Embryonic facial prominence (tissue), 1 donor: ENCODE measurements at regions not wholly inside any gene's neighbourhood (a gene's known extent, or its start where the extent isn't known, plus 50 kb on each side); places are given as distances from the start of the nearest gene placed in this dataset.

Experiments
- DNase-seq: peaks from one replicate; pipeline ENCODE4 v3.0.0-alpha.2; 2016; ENCODE audit errors: extremely low spot score

DNA sequence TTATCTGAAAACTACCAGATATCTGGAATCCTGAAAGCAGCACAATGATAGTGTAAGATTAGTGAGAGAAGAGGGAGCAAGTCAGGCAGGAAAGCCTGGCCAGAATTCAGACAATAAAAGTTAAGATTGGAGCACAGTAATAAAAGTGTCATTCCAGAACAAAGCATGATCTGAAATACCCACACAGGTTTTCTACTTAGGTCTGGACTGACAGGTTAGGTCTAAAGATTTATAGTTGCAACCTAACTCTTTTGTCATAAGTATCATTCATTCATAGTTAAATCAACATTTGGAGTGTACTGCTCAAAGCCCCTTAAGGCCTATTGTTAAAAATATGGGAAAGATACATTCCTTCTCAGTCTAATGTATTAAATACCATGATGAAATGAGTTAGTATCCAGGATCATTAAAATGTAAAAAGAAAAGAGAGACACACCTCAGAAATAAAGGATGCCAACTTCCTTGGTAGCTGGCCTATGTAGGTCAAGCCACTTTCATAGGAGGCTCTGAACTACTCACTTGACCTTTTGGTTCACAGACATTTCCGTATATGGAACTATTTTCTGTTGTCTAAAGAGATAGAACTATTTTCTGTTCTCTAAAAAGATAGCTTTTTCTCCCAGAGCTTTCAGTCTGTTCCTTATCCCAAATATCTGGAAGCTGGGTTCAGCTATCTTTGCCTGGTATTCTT, 105.2 kb downstream of the FAS start:
- no peak for DNase-seq

DNA sequence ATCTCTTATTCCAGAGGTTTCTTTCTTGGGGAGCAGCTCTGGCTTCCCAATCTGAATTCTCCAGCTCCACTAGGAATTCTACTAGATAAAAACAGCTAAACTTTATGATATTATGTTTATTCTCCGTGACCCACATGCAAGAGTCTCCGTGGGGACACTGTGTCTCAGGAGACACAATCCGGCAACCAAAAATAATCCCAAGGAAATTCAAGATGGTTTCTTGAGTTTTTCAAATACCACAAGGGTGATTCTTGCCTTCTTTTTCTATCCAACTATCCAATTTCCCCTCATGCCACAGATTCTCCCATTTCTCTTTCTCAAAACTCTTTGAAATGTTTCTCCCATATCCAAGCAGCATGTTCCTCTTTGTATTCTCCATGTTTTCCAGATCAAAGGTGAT, 103.1 kb downstream of the FAS start:
- no peak for DNase-seq

DNA sequence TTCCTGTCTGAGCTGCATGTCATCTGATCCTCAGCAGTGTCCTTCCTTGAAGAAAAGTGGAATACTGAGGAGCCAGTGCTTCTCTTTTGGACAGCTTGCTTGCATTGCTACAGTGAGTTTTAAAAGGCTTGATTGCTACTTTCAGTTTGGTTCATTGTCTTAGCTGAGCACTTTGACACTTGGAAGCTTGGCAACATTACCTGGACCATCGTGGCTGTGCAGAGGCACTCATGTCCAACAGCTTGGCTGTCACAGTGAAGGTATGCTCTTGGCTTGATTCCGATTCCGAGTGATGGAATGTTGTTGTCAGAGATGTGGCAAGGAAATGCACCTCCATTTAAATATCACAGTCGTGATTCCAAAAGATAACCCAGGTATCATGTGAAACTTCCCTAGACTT, 102.4 kb downstream of the FAS start:
- no peak for DNase-seq

DNA sequence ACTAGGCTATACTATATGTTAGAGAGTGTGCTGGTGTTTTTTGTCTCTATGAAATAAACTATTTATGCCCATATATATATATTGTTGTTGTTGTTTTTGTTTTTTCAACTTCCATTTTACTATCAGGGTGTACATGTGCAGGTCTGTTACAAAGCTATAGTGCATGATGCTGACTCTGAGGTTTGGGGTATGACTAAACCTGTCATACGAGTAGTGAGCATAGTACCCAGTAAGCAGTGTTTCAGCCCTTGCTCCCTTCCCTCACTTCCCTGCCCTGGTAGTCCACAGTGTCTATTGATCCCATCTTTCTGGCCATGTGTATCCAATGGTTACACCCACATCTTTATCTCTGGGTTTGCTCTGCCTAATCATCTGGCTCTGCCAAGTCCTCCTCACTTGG, 101.8 kb downstream of the FAS start:
- no peak for DNase-seq

DNA sequence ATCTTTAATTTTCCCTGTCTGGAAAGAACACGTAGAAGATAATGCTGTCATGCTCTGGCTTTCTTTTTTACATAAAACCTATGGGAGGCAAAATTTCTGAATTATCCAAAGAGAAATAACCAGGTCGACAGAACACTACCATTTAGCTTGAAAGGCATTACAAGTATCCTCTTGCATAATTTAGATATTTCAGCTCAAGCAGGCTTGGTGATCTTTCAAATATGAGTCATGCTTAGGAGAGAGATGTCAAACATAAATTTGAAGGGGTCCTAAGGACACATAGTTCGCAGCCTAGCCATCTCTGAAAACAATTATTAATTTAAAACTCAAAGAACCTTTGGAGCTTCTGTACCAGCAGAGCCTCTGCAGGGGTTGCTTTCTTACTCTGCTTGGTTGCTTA, 100.9 kb downstream of the FAS start:
- no peak for DNase-seq

DNA sequence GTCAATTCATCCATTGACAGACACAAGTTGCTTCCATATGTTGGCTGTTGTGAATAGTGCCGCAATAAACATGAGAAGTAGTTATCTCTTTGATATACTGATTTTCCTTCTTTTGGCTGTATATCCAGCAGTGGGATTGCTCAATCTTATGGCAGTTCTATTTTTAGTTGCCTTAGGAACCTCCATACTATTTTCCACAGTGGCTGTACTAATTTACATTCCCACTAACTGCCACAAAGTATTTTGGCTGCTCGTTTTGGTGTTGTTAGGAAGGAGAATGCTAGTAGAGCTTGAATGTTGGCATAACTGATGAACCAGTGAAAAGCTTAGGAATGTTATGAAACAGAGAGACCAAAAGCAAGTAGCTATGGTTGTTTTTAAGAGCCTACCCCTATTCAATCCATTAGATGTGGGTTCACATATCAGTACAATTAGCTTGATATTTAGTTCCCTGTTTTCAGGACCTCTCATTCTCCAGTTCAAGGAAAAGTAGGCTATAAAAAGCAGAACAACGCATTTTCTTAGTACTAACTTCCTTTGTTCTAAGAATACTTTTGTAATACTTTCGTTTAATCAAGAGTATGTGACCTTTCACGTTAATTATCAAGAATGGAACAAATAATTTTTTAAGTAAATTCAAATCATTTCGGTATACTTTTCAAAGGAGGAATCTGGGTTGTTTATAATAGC, 100.3 kb downstream of the FAS start:
- no peak for DNase-seq

DNA sequence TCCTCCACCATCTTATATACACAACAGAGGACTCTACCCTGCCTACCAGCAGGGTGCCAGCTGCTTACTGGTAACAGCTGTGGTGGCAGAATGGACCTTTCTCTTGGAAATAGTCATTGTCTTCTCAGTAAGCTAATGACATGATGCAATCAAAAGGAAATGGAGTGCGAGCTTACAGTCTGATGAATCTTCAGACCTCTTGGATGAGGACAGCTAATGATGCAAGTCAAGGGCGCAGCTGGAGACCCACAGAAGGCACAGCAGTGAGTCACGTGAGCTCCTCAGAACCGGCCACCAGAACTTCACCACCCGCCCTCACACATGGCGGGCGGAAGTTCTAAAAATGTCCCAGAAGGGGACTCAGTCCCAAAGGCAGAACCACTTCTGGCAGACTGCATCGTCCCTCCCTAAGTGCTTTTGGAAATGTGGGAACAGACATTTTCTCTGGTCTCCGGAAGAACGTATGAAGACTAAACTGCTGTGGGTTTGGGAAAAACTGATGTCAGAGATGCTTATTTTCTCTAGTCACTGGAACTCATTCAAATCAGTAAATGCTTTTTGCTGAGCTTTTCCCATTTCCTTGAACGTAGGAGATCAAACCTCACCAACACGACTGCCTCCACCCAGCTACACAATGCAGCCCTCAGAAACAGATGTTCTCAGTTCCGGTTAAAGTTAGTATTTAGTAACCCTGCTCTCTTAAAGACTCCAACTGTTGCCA, 96.4 kb downstream of the FAS start:
- DNase-seq, result peak; percentile 29

DNA sequence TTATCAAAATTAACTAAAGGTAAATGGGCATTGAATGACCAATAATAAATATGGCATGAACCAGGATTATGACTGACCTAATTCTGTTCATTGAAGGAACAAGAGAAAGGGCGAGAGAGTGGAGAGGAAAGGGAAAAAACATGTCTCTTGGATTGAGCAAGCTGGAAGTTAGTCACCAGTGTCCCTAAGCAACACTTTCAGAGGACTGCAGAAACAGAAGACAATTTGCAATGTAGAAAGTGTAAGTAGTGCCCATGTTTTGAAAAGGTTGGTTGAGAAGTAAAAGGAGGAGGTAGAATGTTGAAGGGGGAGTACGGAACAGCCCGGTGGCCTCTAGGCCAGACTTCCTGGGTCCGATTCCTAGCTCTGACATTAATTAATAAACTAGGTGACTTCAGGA, 94.6 kb downstream of the FAS start:
- DNase-seq, result no peak

DNA sequence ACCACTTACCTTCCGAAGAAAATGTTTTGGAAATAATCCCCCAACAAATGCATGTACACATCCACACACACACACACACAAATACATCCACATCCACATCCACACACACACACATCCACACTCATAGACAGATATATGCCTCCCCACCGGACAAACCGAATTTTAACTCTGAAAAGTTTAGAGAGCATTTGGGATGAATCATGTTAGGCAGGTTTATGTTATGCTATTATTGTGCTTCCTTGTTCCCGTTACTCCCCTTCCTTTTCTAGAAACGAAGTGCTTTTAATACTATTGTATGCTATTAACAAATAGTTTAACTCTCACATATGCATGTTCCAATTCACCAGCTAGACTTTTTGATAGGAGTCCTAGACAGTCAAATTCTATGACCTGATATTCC, 91.5 kb downstream of the FAS start:
- DNase-seq, result no peak

DNA sequence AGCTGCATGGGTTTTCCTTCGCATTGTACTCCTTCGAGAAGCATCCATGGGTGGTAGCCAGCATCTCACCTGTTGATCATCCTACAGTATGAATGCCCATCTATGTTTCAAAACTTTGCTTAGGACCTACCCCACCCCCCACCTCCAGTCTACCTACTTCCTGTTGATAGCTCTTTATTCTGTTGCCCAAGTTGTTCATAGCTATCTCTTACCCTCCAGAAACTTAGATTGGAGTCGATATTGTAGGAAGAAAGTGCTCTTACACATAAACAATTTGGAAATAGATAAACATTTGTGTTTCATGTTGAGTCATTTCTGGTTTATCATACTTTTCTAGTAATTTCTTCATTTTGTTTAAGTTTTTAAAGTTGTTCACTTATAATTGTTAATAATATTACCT, 90.1 kb downstream of the FAS start:
- DNase-seq, result no peak

DNA sequence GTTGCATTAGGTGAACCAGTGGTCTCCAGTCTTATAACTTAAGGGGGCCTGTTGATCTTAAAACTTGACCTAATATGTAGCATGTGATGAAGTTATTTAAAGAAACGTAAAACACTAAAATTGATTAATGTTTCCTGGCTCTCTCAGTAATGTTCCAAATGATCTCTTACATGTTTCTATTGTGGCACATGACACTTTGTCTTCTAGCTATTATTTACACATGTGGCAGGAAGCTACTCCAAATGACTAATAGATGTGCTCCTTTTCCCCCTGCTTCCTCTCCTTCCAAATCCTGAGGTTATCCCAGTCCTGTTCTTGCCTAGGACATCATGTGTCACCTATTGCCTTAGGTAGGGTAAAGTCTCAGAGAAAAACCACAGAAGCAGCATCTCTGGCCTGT, 89.4 kb downstream of the FAS start:
- DNase-seq, result no peak

DNA sequence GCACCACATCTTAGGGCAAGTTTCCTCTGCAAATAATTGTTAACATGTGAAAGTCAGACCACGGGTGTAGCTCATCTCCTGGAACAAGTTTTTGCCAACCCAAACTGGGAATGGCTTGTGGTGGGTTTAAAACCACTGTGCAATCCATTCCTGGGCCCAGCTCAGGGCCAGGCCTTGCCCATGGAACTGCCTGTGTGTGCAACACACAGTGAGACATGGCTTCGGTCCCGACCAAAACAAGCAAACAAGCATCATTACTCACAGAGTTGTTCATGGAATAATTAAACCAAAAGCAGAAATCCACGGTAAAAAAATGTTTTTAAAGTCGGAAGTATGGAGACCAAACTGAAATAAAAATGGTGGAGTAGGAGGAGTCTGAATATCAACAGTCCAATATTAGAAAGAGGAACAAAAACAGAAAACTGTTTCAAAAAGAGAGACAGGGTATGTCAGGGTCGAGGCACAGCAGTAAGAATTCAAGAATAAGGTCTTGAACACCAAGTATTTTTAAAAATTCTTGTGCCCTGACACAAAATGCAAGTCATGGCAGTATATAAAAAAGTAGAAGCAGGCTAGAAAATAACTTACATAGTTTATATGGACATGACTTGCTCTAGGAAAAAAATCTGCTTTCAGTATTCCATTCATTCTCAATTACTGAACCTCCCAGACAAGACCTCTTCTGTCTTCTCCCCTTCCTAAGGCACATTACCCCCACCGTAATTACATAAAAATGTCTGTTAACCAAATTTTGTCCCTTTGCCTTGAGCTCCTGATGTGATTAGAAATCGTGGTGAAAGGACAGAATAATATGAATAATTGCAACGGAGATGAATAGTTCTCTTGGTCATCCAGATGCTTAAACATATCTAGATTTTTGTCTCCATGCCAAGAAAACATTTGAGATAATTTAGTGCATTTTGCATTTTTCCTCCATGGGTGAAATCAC, 88.4 kb downstream of the FAS start:
- DNase-seq, result no peak

DNA sequence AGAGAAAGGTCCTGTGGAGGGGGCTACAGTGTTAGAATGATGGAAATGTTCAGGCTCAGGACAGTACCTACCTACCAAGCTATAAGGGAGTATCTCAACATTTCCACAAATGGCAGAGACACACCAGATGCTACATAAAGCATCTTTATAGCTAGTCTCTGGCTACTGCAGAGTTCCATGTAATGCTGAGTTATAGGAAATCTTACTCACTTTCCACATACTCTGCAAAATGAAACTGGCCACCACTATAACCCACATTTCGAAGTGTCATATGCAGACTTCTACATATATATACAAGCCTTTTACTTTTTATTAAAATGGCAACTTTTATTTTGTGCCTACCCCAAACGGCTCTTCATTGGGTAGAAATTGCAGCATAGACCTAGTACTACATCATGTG, 85.5 kb downstream of the FAS start:
- DNase-seq, result no peak

DNA sequence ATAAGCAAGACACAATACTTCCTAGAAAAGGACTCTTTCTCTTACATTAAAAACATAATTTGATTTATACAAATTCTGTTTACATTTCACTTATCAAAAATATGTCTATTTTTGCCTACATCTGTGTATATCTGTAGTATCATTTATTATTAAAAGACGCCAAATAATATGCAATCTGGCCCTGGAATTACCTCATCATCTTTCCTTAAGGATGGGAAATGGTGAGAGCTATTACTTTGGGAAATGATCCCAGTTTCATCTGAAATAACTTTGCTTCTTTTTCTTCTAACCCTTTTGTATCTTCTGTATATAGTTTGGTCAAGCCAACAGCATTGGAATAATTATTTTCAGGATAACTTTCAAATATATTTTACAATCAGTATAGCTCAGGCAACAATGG, 85.0 kb downstream of the FAS start:
- DNase-seq, result no peak

DNA sequence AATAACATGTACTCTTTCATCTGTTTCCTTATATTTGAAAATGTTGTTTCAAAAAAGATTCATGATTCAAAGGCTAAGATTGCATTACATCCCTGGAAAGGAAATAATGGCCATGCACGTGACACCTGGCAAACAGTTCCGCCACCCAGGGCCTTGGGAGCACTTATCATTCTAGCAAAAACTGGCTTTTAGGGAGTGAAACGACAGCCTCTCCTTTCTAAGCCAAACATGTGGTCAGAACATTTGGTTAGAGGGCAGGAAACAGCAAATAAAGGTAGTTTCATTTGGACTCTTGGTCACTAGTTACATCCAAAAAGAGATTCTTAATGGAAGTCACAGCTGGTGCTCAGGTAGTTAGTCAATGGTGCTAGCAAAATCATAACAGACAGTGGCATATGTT, 83.5 kb downstream of the FAS start:
- DNase-seq, result no peak

DNA sequence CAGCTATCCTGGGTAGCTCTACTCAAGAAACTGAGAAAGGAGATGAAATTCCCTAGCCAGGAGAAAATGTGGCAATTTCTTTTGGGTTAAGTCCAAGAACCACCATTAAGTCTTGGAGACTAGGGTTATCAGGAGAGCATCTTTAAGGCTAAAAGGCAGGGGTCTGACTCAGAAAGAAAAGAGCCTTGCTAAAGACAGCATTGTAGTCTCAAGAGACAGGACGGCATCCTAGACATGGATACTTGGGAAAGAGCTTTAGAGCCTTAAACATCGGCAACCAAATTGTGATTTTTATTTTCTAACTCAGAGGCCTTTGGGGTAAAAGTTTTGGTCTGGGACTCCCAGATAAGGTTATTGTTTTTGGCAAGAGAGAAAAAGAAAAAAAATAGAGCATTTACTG, 83.1 kb downstream of the FAS start:
- DNase-seq, result no peak

DNA sequence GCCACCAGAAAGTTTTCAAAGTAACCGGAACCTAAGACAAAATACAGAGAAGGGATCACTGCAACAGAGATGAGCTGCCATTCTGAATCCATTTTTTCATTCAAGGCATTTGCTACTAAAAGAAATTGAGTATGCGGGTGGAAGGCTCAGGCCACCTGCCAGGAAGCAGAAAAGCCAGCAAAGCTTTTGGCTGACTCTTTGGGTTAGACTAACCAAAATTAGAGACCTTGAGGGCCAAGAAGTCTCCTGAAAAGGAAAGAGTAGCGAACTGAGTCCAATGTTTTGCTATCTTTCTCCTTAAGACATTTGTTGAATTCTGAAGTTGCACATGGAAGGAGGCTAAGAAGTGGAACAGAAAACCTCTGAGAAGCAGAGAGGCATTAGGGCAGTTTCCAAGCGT, 79.0 kb downstream of the FAS start:
- no peak for DNase-seq
